Pancreas (tissue), 10 donors: ENCODE measurements at regions not wholly inside any gene's neighbourhood (a gene's known extent, or its start where the extent isn't known, plus 50 kb on each side); places are given as distances from the start of the nearest gene placed in this dataset.

Experiments
- ATAC-seq, 4 donors: fragments of 200-7000 bp; cut with Tn5 transposase; one replicate each; pipeline versions ENCODE4 v1.8.0 to v1.9.1; 2020; ENCODE audit warnings: mild to moderate bottlenecking in 4 of 4, moderate library complexity in 4 of 4
- DNase-seq, 6 donors: peaks; one replicate each; pipeline ENCODE4 v3.0.0-alpha.2; 2020
- FAIRE-seq: peaks from 2 replicates; lab custom pipeline; 2012; peaks lifted over from hg19 to GRCh38; lab: Jason Lieb, UNC
- H3K27ac ChIP-seq, 4 donors: fragments of 200-600 bp; sonication (generic); 1 replicate in 3 of 4; 2 replicates in 1 of 4; pipeline versions ENCODE4 v1.5.0 to v1.8.0; 2020
- H3K27me3 ChIP-seq, 4 donors: fragments of 200-600 bp; one replicate each; pipeline ENCODE4 v1.8.0; 2021
- H3K36me3 ChIP-seq, 3 donors: fragments of 200-600 bp; sonication (generic) in 1 of 3; one replicate each; pipeline versions ENCODE4 v1.5.0 to v1.8.0; 2020 to 2021
- H3K4me1 ChIP-seq, 3 donors: fragments of 200-600 bp; one replicate each; pipeline ENCODE4 v1.8.0; 2021
- H3K4me3 ChIP-seq, 4 donors: fragments of 200-600 bp; sonication (generic) in 2 of 4; one replicate each; pipeline versions ENCODE4 v1.5.0 to v1.8.0; 2020 to 2021
- H3K9me3 ChIP-seq, 4 donors: fragments of 200-600 bp; one replicate each; pipeline ENCODE4 v1.8.0; 2021
- WGBS, 2 donors: extraction: QIAGEN DNeasy Blood & Tissue Kit; methylation state at CpG; one replicate each; pipeline ENCODE4 v1.1.7; 2013; 5-methylcytosine and 5-hydroxymethylcytosine counted together
- intact Hi-C, 3 donors: fragments of 100-400 bp; cut with DNase I; formaldehyde crosslinking; loops; one replicate each; pipeline versions ENCODE4 v1.11.1 to v1.14.2; 2022
- TF ChIP-seq, protein P1 (sequence below), 4 donors: fragments of 200-600 bp; sonication (generic) in 3 of 4; IDR thresholded peaks; one replicate each; pipeline versions ENCODE4 v1.5.0 to v1.8.0; 2021; ENCODE audit warnings: antibody characterized with exemption in 4 of 4
- donor health status: healthy with polysubstance abuse.
- donor health status: DM: no; HTN: no; CAD: no; lungs with moderate emphysema.
- donor health status: DM: no; HTN: no; CAD: no.
- donor health status: control.
- donor health status: control.
- donor health status: Bipolar disorder and iron deficiency.
- donor health status: DM: yes; HTN: yes; CAD: no.
- donor health status: DM: no; HTN: no; CAD: no.
- donor health status: DM: no; HTN: no; CAD: no.
- donor health status: DM: yes; HTN: yes; CAD: no.

- Histone ChIP-seq H3K27me3 (no peaks in the 10 kb centered on the region), H3K27ac (no peak overlapping the region), H3K36me3 (no peaks in the 10 kb centered on the region), H3K9me3 (no peaks in the 10 kb centered on the region), H3K4me1 (no peaks in the 10 kb centered on the region), H3K4me3 (no peak overlapping the region)
- FAIRE-seq = no peak
- intact Hi-C loops = no loop called here
- DNase-seq = no peak
- WGBS, 2 donors = 78% methylated on average over 2 of the region's 2 CpGs
- TF ChIP-seq, protein P1, sequence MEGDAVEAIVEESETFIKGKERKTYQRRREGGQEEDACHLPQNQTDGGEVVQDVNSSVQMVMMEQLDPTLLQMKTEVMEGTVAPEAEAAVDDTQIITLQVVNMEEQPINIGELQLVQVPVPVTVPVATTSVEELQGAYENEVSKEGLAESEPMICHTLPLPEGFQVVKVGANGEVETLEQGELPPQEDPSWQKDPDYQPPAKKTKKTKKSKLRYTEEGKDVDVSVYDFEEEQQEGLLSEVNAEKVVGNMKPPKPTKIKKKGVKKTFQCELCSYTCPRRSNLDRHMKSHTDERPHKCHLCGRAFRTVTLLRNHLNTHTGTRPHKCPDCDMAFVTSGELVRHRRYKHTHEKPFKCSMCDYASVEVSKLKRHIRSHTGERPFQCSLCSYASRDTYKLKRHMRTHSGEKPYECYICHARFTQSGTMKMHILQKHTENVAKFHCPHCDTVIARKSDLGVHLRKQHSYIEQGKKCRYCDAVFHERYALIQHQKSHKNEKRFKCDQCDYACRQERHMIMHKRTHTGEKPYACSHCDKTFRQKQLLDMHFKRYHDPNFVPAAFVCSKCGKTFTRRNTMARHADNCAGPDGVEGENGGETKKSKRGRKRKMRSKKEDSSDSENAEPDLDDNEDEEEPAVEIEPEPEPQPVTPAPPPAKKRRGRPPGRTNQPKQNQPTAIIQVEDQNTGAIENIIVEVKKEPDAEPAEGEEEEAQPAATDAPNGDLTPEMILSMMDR (IDR thresholded peaks at IDR 0.05) = no peak
- no peak for ATAC-seq
Observed at GRCh38 chr3:59631482-59631881, 581.7 kb upstream of the CFAP20DC start.

- FAIRE-seq (no peak), DNase-seq (no peak), ATAC-seq (no peak)
- Histone ChIP-seq H3K36me3 (no peaks in the 10 kb centered on the region), H3K4me1 (no peaks in the 10 kb centered on the region), H3K27me3 (no peaks in the 10 kb centered on the region), H3K27ac (no peak overlapping the region), H3K4me3 (no peak overlapping the region), H3K9me3 (no peaks in the 10 kb centered on the region)
- 76 to 83% methylated on average over 3 of the region's 3 CpGs for WGBS, 2 donors
- intact Hi-C loops = no loop called here
- TF ChIP-seq, protein P1 (IDR thresholded peaks at IDR 0.05) = no peak
Observed at GRCh38 chr3:59621037-59621436, 571.2 kb upstream of the CFAP20DC start.

- FAIRE-seq (no peak), ATAC-seq (no peak), DNase-seq (no peak)
- Histone ChIP-seq H3K4me1 (no peaks in the 10 kb centered on the region), H3K27ac (no peak overlapping the region), H3K9me3 (no peaks in the 10 kb centered on the region), H3K36me3 (no peaks in the 10 kb centered on the region), H3K27me3 (no peaks in the 10 kb centered on the region), H3K4me3 (no peak overlapping the region)
- TF ChIP-seq, protein P1 (IDR thresholded peaks at IDR 0.05) = no peak
- 72 to 75% methylated on average over 4 of the region's 4 CpGs for WGBS, 2 donors
- intact Hi-C loops = no loop called here
Observed at GRCh38 chr3:59620325-59620724, 570.5 kb upstream of the CFAP20DC start.

DNA sequence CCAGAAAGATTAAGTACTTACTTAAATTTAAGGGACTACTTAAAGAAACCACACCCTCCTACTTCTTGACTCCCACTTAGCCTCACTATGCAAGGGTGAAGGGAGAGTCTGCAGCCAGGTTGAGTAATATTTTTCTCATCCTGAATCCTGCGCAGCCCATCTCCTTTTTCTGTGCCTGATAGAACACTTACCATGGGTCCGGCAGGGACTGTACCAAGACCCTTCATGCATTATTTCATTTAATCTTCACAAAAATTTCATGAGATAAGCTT lies 562.6 kb upstream of the CFAP20DC start:
- no peak overlapping the region for H3K27ac ChIP-seq
- H3K36me3 ChIP-seq = no peaks in the 10 kb centered on the region
- no peaks in the 10 kb centered on the region for H3K27me3 ChIP-seq
- DNase-seq = no peak
- intact Hi-C loops = no loop called here
- H3K4me3 ChIP-seq = no peak overlapping the region
- no peak for FAIRE-seq
- no peak for ATAC-seq
- no peaks in the 10 kb centered on the region for H3K4me1 ChIP-seq
- no peaks in the 10 kb centered on the region for H3K9me3 ChIP-seq
- WGBS, 2 donors = 90 to 97% methylated on average over 2 of the region's 2 CpGs
- TF ChIP-seq, protein P1 (IDR thresholded peaks at IDR 0.05) = no peak

DNA sequence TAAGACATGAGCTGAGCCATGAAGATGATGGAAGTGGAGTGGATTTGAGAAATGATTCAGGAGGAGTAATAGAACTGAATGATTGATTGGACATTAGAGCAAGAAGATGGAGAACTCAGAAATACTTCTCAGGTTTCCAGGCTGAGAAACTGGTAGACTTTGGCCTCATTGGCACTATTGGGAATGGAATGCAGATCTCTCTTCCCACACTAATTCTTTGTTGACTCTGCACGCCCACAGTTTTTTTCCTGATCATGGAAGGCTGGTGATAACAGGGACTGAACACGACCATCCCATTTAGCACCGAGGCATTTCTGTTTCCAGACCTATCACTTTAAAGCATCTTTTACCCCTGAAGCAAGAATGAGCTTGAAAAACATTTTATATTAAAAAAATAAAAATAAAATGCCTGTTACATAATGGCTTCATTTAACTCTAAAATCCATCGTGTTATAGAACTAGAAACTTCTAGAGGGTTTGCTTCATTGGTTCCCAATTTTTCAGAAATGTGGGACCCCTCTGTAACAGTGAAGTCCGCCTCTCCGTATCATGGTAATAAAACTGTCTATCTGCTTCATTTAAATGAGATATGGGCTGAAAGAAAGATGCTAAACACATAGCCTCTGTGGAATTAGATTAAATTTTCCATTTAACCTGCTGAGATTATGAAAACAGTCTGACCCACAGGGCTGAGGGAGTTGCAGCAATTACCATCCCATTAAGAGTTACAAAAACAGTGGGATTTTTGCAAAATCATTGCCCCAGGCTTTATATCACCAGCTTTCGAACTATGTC lies 562.0 kb upstream of the CFAP20DC start:
- no peaks in the 10 kb centered on the region for H3K4me1 ChIP-seq
- H3K9me3 ChIP-seq = no peaks in the 10 kb centered on the region
- intact Hi-C loops = no loop called here
- TF ChIP-seq, protein P1 (IDR thresholded peaks at IDR 0.05) = no peak
- H3K4me3 ChIP-seq = no peak overlapping the region
- no peak for DNase-seq
- H3K27ac ChIP-seq = no peak overlapping the region
- FAIRE-seq = no peak
- no peaks in the 10 kb centered on the region for H3K36me3 ChIP-seq
- H3K27me3 ChIP-seq = no peaks in the 10 kb centered on the region
- 55 to 69% methylated on average over 7 of the region's 7 CpGs for WGBS, 2 donors
- ATAC-seq = no peak
